Left ventricle myocardium inferior (tissue), 1 donor: ENCODE measurements at regions not wholly inside any gene's neighbourhood (a gene's known extent, or its start where the extent isn't known, plus 50 kb on each side); places are given as distances from the start of the nearest gene placed in this dataset.

Source experiments
- DNase-seq: peaks from one replicate; pipeline ENCODE4 v3.0.0-alpha.2; 2020
- H3K27ac ChIP-seq: fragments of 200-600 bp; replicated peaks from 2 replicates; pipeline ENCODE4 v1.8.0; 2021
- H3K27me3 ChIP-seq: fragments of 200-600 bp; 2 replicates; pipeline ENCODE4 v1.8.0; 2021; ENCODE audit warnings: low read depth
- H3K36me3 ChIP-seq: fragments of 200-600 bp; 2 replicates; pipeline ENCODE4 v1.8.0; 2021
- H3K4me1 ChIP-seq: fragments of 200-600 bp; 2 replicates; pipeline ENCODE4 v1.8.0; 2021
- H3K4me3 ChIP-seq: fragments of 200-600 bp; 2 replicates; pipeline ENCODE4 v1.8.0; 2021; ENCODE audit warnings: mild to moderate bottlenecking, moderate library complexity
- H3K9me3 ChIP-seq: fragments of 200-600 bp; replicated peaks from 2 replicates; pipeline ENCODE4 v1.8.0; 2021
- intact Hi-C: fragments of 100-400 bp; cut with micrococcal nuclease; formaldehyde crosslinking; loops from one replicate; pipeline ENCODE4 v1.11.0; 2022
- TF ChIP-seq, protein P1 (sequence below): fragments of 200-600 bp; IDR thresholded peaks from 2 replicates; pipeline ENCODE4 v1.8.0; 2021; ENCODE audit warnings: antibody characterized with exemption, mild to moderate bottlenecking, borderline replicate concordance
- donor health status: DM: no; HTN: yes; CAD: no; lungs with severe emphysema.

DNA sequence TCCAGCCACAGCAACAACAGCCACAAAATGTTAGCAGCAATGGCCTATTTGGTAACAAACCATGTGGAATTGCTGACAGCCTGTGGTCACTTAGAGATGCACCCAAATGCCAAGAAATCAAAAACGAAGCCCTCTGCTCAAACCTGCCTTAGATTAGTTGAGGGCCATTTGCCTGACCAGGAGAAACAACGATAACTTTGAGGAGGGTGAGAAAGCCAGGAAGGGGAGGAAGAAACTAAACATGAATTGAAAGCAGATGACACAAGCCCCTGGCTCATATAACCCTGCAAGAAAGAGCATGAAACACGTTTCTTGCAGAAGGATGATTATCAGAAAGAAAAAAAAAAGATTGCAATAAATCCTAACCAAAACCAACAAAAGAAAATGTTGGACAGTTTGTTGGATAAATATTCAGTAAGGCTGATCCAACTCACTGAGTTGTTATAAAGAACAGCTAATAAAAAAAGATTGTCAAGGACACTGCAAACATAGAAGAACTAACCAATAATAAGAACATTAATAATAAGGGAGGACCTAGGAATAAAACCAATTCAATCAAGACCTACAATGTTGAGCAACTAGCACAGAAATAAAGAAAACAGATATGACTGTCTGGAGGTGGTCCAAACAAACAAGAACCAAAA lies 140.5 kb upstream of the SLC30A5 start:
- TF ChIP-seq, protein P1, sequence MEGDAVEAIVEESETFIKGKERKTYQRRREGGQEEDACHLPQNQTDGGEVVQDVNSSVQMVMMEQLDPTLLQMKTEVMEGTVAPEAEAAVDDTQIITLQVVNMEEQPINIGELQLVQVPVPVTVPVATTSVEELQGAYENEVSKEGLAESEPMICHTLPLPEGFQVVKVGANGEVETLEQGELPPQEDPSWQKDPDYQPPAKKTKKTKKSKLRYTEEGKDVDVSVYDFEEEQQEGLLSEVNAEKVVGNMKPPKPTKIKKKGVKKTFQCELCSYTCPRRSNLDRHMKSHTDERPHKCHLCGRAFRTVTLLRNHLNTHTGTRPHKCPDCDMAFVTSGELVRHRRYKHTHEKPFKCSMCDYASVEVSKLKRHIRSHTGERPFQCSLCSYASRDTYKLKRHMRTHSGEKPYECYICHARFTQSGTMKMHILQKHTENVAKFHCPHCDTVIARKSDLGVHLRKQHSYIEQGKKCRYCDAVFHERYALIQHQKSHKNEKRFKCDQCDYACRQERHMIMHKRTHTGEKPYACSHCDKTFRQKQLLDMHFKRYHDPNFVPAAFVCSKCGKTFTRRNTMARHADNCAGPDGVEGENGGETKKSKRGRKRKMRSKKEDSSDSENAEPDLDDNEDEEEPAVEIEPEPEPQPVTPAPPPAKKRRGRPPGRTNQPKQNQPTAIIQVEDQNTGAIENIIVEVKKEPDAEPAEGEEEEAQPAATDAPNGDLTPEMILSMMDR, result no peak
- H3K9me3 ChIP-seq, result no peaks in the 10 kb centered on the region
- intact Hi-C loops, result no loop called here
- no peaks in the 10 kb centered on the region for H3K36me3 ChIP-seq
- no peaks in the 10 kb centered on the region for H3K27me3 ChIP-seq
- peak overlapping the region; percentile 13 for H3K27ac ChIP-seq
- H3K4me3 ChIP-seq, result no peak overlapping the region
- H3K4me1 ChIP-seq, result peaks cover 49% of the 10 kb centered on the region
- DNase-seq, result no peak

DNA sequence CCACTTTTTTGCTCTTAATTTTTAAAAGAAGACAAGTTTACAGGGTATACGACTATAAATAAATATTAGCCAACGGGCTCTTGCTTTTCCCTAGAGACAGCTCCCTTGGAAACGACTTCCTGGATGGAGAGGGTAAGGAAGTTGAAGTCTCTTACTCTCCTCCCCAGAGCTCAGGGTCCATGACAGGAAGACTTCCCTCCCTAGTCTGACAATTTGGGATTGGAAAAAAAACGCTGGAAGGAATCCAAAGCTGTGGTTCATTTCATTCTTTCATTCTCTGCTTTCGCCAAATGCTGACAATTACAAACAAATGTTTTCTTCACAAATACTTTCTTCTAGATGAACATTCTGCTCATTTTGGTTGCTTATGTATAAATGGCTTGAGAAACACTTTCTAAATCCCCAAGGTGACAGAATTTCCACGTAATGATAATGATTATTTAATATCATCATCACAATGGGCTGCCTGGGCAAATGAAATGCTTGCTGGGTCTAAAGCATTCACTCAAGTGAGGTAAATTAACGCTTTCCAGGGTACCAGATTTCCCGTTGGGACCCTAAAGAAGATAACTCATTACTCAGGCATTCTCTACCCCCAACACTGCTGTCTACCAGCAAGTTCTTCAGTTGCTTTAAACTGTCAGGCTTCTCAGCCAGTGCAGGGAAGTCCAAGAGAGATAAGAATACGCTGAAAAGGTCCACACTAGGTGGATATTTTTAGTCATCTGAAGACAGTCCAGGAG lies 139.8 kb upstream of the SLC30A5 start:
- DNase-seq, result no peak
- Histone ChIP-seq H3K27me3 (no peaks in the 10 kb centered on the region), H3K9me3 (no peaks in the 10 kb centered on the region), H3K4me3 (no peak overlapping the region), H3K4me1 (peaks cover 46% of the 10 kb centered on the region), H3K27ac (peak overlapping the region; percentile 13), H3K36me3 (no peaks in the 10 kb centered on the region)
- intact Hi-C loops, result no loop called here
- TF ChIP-seq, protein P1, result no peak

GRCh38 chr5:68954618-68954910 lies 139.2 kb upstream of the SLC30A5 start:
- DNase-seq, result no peak
- Histone ChIP-seq H3K4me3 (no peak overlapping the region), H3K27me3 (no peaks in the 10 kb centered on the region), H3K4me1 (peaks cover 41% of the 10 kb centered on the region), H3K9me3 (no peaks in the 10 kb centered on the region), H3K36me3 (no peaks in the 10 kb centered on the region), H3K27ac (peak overlapping the region; percentile 13)
- intact Hi-C loops, result no loop called here
- TF ChIP-seq, protein P1, result no peak

DNA sequence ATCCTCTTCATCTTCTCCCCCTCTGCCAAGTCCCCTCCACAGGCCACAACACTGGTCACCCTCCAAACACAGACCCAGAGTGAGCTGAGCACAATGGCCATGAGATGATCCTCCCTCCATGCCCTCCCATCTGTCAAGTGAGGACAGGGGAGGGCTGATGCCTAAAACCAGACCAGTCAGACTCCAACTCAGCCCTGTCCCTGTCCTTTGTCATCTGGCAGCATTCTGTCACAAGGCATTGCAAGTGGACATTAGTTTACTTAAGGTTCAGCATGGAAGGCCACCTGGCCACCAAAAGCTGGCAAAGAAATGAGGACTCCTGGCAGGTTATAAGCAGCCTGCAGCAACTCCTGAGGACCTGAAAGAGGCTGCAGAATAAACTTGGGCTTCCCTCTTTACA lies 136.2 kb upstream of the SLC30A5 start:
- Histone ChIP-seq H3K27ac (no peak overlapping the region), H3K4me3 (no peak overlapping the region)

GRCh38 chr5:68958428-68958827 lies 135.4 kb upstream of the SLC30A5 start:
- no peak overlapping the region for H3K4me3 ChIP-seq
- no peak for DNase-seq
- H3K9me3 ChIP-seq, result no peaks in the 10 kb centered on the region
- no peak overlapping the region for H3K27ac ChIP-seq
- H3K36me3 ChIP-seq, result no peaks in the 10 kb centered on the region
- TF ChIP-seq, protein P1, result no peak
- peaks cover 21% of the 10 kb centered on the region for H3K4me1 ChIP-seq
- intact Hi-C loops, result no loop called here
- H3K27me3 ChIP-seq, result no peaks in the 10 kb centered on the region

More for the DNA sequence above, 136.2 kb upstream of the SLC30A5 start:
- Histone ChIP-seq H3K4me1 (peaks cover 24% of the 10 kb centered on the region), H3K9me3 (no peaks in the 10 kb centered on the region), H3K36me3 (no peaks in the 10 kb centered on the region), H3K27me3 (no peaks in the 10 kb centered on the region)
- TF ChIP-seq, protein P1, result no peak
- no peak for DNase-seq
- intact Hi-C loops, result no loop called here
